ENCODE measurements at regions not wholly inside any gene's neighbourhood (a gene's known extent, or its start where the extent isn't known, plus 50 kb on each side); places are given as distances from the start of the nearest gene placed in this dataset.

DNA sequence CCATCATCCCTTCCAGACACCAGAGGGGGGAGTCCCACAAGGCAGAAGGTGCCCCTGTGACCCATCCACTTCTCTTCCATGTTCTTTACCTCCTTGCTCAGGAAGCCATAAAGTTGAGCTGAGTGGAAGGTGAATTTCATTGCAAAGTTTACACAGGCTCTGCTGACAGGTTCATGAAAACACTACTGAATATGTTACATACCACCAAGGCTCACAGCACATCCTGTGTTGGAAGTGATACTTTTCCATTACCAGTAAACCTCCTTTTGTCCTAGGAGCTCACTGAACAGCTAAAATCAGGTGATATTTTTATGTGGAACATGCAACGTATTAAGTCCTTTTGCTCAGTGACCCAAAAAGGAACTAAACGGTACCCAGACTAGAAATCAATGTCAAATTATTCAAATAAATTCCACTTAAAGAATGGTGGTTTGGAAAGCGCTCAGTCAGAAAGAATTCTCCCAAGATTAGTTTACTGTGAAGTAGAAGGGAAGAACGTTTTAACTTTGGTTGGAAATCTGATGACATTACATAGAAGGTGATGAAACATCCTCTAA lies 196.2 kb upstream of the NUDT4 start:
- TF ChIP-seq EZH2 (IDR thresholded peaks at IDR 0.05; ENCODE audit: insufficient read depth, poor library complexity, severe bottlenecking) (no peak), EZH2phosphoT487 (IDR thresholded peaks at IDR 0.05; ENCODE audit: insufficient read depth, low read depth) (no peak)
